Activated naive CD8-positive, alpha-beta T cell treated with anti-CD3 and anti-CD28 coated beads, Interleukin-2, amount 50 U/mL, for 24 hours (primary cell): ENCODE measurements at regions not wholly inside any gene's neighbourhood (a gene's known extent, or its start where the extent isn't known, plus 50 kb on each side); places are given as distances from the start of the nearest gene placed in this dataset.

Source experiments
- ATAC-seq: fragments of 150-1000 bp; cut with Tn5 transposase; one replicate; pipeline ENCODE4 v1.10.0; 2021
- DNase-seq: peaks from one replicate; pipeline ENCODE4 v3.0.0; 2021
- H3K27ac Mint-ChIP-seq: one replicate; pipeline ENCODE4 v1.8.0; 2021; ENCODE audit warnings: mild to moderate bottlenecking, mixed read lengths
- H3K27me3 Mint-ChIP-seq: one replicate; pipeline ENCODE4 v1.8.0; 2021; ENCODE audit warnings: mixed read lengths
- H3K36me3 Mint-ChIP-seq: one replicate; pipeline ENCODE4 v1.8.0; 2021; ENCODE audit warnings: low read depth, mixed read lengths
- H3K4me1 Mint-ChIP-seq: one replicate; pipeline ENCODE4 v1.8.0; 2021; ENCODE audit warnings: mixed read lengths
- H3K4me3 Mint-ChIP-seq: one replicate; pipeline ENCODE4 v1.8.0; 2021; ENCODE audit warnings: mild to moderate bottlenecking, moderate library complexity, mixed read lengths
- H3K9me3 Mint-ChIP-seq: one replicate; pipeline ENCODE4 v1.8.0; 2021; ENCODE audit warnings: mixed read lengths

GRCh38 chr1:31521761-31522555 lies 54.4 kb upstream of the TINAGL1 start:
- DNase-seq (no peak), ATAC-seq (no peak)
- H3K36me3 Mint-ChIP-seq = no peaks in the 10 kb centered on the region
- H3K4me1 Mint-ChIP-seq = peaks cover 4% of the 10 kb centered on the region
- H3K27ac Mint-ChIP-seq = no peak overlapping the region
- H3K27me3 Mint-ChIP-seq = peaks cover 6% of the 10 kb centered on the region
- H3K9me3 Mint-ChIP-seq = no peaks in the 10 kb centered on the region
- no peak overlapping the region for H3K4me3 Mint-ChIP-seq

GRCh38 chr1:31522556-31522845 lies 53.8 kb upstream of the TINAGL1 start:
- H3K27ac Mint-ChIP-seq = no peak overlapping the region
- peaks cover 6% of the 10 kb centered on the region for H3K27me3 Mint-ChIP-seq

DNA sequence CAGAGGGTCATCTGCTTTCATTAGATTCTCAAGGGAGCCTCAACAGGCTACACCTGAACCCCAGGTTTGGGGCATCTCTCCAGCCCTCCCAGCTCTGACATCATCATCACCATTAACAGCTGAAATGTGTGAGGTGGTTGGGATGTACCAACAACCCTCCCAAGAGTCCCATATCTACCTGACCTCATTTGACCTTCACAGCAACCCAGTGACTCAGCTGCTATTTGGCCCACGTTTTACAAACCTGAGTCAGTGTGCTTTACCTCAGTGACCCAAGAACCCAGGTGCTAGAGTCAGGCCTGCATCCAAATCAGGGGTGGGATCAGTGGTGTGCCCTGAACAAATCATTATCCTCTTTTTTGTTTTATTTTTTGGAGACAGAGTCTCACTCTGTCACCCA lies 53.3 kb upstream of the TINAGL1 start:
- H3K27ac Mint-ChIP-seq = no peak overlapping the region
- peak; percentile 72 for ATAC-seq
- H3K36me3 Mint-ChIP-seq = no peaks in the 10 kb centered on the region
- H3K4me3 Mint-ChIP-seq = no peak overlapping the region
- H3K9me3 Mint-ChIP-seq = no peaks in the 10 kb centered on the region
- H3K4me1 Mint-ChIP-seq = peaks cover 4% of the 10 kb centered on the region
- DNase-seq = no peak
- peaks cover 9% of the 10 kb centered on the region for H3K27me3 Mint-ChIP-seq

More at GRCh38 chr1:31522556-31522845, 53.8 kb upstream of the TINAGL1 start:
- Mint-ChIP-seq H3K4me3 (no peak overlapping the region), H3K9me3 (no peaks in the 10 kb centered on the region), H3K4me1 (peaks cover 4% of the 10 kb centered on the region), H3K36me3 (no peaks in the 10 kb centered on the region)
- no peak for DNase-seq
- ATAC-seq = no peak

DNA sequence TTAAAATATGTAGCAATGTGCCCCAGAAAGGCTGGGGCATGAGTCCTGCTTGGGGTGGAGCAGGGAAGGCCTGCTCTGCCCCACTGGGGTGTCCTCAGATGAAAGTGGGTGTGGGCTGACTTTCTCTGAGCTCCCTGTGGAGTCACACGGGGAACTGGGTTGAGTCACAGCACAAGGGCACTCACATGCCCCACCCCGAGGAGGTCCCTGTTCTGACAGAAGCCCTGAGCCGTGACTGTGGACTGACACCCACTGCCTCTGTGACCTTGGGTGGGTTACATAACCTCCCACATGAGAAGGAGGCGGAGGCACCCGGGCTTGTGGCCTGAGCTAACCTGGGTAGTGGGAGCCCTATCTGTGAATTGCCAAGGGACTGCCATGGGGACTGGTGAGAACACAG lies 52.5 kb upstream of the TINAGL1 start:
- ATAC-seq = peak; percentile 54
- no peaks in the 10 kb centered on the region for H3K36me3 Mint-ChIP-seq
- no peak overlapping the region for H3K27ac Mint-ChIP-seq
- peaks cover 9% of the 10 kb centered on the region for H3K27me3 Mint-ChIP-seq
- H3K4me3 Mint-ChIP-seq = no peak overlapping the region
- H3K4me1 Mint-ChIP-seq = peaks cover 4% of the 10 kb centered on the region
- DNase-seq = no peak
- H3K9me3 Mint-ChIP-seq = no peaks in the 10 kb centered on the region

GRCh38 chr1:31524186-31524901 lies 52.0 kb upstream of the TINAGL1 start:
- Mint-ChIP-seq H3K36me3 (no peaks in the 10 kb centered on the region), H3K4me3 (no peak overlapping the region), H3K27me3 (peaks cover 9% of the 10 kb centered on the region), H3K4me1 (peaks cover 4% of the 10 kb centered on the region), H3K27ac (no peak overlapping the region), H3K9me3 (no peaks in the 10 kb centered on the region)
- ATAC-seq = no peak
- no peak for DNase-seq
